ENCODE measurements at regions not wholly inside any gene's neighbourhood (a gene's known extent, or its start where the extent isn't known, plus 50 kb on each side); places are given as distances from the start of the nearest gene placed in this dataset.

DNA sequence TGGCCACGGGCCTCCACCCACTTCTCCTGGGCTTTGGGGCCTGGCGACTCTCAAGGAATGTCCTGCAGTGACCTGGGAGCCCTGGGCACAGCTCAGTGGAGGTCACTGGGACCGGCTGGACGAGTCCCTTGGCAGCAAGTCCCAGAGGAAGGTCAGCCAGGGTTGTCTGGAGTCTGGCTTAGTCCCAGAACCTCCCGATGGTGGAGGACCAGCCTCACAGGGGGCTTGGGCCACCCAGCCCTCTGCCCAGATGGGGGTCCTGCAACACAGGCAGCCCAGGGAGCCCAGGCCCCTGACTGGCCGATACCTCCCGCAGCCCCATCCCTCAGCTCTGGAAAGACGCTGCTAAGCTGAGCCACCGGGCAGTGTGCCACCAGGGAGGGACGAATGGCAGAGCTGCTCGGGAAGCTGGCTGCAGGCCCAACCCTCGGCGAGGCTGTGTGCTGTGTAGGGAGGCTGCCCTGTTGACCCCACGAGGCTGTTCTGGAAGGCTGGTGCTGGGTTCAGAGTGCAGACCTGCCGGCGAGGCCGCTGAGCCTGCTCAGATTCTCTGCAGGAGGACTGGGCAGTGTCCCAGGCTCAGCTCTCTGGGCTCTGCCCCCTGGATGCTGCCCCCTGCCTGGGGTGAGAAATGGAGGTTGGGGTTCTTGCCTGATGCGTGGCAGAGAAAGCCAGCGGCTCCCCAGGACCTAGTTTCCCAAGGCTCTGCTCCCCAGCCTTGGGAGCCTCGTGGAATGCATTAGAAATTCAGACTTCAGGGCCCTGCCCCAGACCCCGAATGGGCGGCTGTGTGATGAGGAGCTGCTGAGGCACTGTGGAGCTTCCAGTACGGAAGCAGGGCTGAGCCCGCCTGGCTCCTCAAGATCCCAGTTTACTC is 61.7 kb downstream of the ADRA2C start:
- TF ChIP-seq CTCF (conservative IDR thresholded peaks at IDR 0.05; ENCODE audit: low read depth, low read length) = no peak
- TF ChIP-seq EZH2phosphoT487 (IDR thresholded peaks at IDR 0.05; ENCODE audit: borderline replicate concordance, low read length) = no peak

Data from PC-3 (cell line).